ENCODE measurements at regions not wholly inside any gene's neighbourhood (a gene's known extent, or its start where the extent isn't known, plus 50 kb on each side); places are given as distances from the start of the nearest gene placed in this dataset.

DNA sequence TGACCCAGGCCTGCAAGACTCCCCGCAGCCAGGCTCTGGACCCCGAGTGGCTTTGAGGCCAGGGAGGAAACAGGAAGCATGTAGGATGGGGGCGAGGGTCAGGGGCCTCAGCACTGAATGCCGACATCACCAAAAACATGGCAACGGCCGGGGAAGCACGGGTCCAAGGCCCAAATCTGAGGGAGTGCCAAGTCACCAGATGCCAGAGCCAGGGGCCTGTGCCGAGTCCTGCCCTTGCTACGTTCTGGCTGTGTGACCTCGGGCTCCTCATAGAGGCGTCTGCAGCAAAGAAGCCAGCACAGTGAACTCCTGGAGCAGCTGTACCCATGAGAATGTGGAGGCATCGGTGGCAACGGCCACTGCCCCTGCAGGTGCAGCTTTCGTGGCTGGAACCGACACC, 420.7 kb downstream of the CTTN start:
- H3K4me3 ChIP-seq (ENCODE audit: low read length): no peak overlapping the region
- TF ChIP-seq, protein P1, sequence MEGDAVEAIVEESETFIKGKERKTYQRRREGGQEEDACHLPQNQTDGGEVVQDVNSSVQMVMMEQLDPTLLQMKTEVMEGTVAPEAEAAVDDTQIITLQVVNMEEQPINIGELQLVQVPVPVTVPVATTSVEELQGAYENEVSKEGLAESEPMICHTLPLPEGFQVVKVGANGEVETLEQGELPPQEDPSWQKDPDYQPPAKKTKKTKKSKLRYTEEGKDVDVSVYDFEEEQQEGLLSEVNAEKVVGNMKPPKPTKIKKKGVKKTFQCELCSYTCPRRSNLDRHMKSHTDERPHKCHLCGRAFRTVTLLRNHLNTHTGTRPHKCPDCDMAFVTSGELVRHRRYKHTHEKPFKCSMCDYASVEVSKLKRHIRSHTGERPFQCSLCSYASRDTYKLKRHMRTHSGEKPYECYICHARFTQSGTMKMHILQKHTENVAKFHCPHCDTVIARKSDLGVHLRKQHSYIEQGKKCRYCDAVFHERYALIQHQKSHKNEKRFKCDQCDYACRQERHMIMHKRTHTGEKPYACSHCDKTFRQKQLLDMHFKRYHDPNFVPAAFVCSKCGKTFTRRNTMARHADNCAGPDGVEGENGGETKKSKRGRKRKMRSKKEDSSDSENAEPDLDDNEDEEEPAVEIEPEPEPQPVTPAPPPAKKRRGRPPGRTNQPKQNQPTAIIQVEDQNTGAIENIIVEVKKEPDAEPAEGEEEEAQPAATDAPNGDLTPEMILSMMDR (conservative IDR thresholded peaks at IDR 0.05; ENCODE audit: low read length): no peak
- no peak for DNase-seq (ENCODE audit: low read depth)

DNA sequence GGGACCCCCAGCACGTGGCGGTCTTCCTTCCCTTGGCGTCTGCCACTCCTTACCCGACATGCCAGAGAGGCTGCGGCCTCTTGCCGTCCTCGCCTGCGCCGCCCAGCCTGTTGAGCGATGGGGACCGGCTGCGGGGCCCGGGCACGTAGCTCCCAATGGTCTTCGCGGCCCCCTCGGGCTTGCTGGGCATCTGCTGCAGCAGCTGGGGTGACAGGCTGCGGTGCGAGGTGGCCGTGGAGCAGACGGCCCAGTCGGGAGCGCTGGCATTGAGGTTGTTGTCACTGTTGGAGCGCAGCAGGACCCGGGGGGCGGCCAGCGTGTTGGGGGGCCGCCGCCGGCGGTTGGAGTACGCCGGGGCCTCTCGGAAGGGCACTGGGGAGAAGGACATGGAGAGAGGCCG, 422.0 kb downstream of the CTTN start:
- TF ChIP-seq, protein P1 (conservative IDR thresholded peaks at IDR 0.05; ENCODE audit: low read length): no peak
- H3K4me3 ChIP-seq (ENCODE audit: low read length): no peak overlapping the region
- no peak for DNase-seq (ENCODE audit: low read depth)

DNA sequence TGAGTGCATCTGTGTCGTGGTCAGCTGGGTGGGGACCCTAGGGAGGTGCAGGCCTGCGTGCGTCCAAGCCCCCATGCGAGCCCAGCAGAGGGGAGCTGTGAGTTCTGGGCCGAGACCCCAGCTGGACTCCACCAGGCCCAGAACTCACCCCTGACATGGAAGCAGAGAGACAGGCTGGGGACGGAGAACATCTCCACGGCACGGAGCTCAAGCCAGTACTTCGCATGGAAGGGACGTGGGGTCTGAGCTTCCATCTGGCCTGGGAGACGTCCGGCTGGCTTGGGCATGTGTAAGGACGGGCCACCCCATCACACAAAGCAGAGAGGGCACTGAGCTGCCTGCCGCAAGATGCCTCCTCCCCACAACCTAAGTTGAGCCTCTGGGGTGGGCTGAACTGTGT, 422.4 kb downstream of the CTTN start:
- TF ChIP-seq, protein P1 (conservative IDR thresholded peaks at IDR 0.05; ENCODE audit: low read length): no peak
- DNase-seq (ENCODE audit: low read depth): no peak
- H3K4me3 ChIP-seq (ENCODE audit: low read length): no peak overlapping the region

DNA sequence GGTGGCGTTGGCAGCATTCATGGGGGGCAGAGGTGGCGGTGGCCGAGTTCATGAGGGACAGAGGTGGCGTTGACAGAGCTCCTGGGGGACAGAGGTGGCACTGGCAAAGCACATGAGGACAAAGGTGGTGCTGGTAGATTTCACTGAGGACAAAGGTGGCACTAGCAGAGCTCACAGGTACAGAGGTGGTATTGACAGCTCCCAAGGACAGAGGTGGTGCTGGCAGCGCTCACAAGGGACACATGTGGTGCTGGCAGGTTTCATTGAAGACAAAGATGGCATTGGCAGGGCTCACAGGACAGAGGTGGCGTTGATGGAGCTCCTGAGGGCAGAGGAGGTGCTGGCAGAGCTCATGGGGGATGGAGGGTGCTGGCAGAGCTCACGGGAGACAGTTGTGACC, 425.4 kb downstream of the CTTN start:
- TF ChIP-seq, protein P1 (conservative IDR thresholded peaks at IDR 0.05; ENCODE audit: low read length): no peak
- DNase-seq (ENCODE audit: low read depth): no peak
- H3K4me3 ChIP-seq (ENCODE audit: low read length): no peak overlapping the region

DNA sequence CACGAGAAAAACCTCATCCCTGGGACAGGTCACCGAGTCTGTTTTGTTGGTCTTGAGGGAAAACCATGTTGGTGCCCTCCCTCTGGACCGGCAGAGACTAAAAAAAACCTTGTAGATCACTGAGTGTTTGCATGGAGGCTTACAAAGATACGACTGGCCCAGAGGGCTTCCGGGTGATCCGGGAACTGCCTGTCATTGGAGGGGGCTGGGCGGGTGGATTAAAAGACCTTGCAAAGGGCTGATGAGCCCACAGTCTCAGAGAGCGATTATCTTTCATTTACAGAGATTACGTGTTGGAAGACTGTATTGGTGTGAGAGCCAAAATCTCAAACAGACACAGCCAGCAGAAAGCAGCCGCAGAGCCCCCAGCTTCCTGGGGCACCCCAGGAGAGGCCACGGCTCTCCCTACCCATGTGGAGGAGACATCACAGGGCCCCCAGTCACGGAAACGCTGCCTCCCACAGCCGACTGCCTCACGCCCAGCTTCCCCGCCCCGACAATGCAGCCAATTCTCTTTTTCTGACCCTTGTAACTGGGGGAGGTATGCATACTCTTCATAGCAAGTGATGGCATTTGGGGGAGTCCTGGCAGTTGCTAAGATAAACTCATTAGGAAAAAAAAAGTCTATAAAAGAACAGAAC, 426.4 kb downstream of the CTTN start:
- no peak for DNase-seq (ENCODE audit: low read depth)
- H3K4me3 ChIP-seq (ENCODE audit: low read length): no peak overlapping the region
- TF ChIP-seq, protein P1 (conservative IDR thresholded peaks at IDR 0.05; ENCODE audit: low read length): no peak

DNA sequence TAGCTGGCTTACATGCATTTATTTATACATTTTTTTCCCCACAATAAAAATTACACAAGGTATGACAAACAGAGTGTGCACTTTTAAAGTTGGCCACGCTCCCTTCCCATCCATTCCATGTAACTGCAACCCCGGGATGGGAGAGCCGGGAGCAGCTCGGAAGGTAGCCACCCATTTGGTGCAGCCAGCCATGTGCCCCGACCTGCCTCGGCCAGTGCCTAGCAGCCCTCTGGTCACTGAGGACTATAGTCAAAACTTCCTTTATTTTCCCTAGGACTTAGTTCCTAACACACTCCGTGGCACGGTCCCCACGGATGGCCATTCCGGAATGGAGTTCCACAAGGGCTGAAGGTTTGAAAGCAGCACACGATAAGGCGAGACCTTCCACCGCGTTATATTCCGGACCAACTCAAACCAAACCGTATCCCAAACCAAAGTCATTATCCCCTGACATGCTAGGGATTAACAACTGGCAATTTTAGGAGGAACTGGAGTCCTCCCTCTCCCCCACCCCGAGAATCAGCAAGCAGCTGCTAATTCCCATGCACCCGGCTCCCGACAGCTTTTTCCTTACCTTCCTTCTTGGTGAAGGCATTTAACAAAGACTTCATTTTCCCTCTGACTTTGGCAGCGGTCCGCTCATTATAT, 426.4 kb downstream of the SHANK2 start:
- H3K4me3 ChIP-seq (ENCODE audit: low read length): no peak overlapping the region
- no peak for DNase-seq (ENCODE audit: low read depth)

More for the DNA sequence above, 426.4 kb downstream of the SHANK2 start:
- TF ChIP-seq, protein P1 (conservative IDR thresholded peaks at IDR 0.05; ENCODE audit: low read length): no peak
